Endothelial cell of umbilical vein (primary cell): ENCODE measurements at regions not wholly inside any gene's neighbourhood (a gene's known extent, or its start where the extent isn't known, plus 50 kb on each side); places are given as distances from the start of the nearest gene placed in this dataset.

Experiments
- EZH2 ChIP-seq: IDR thresholded peaks from 2 replicates; pipeline ENCODE4 v1.6.1; 2012; ENCODE audit warnings: borderline replicate concordance, low read depth, mild to moderate bottlenecking, moderate library complexity, low read length, inconsistent platforms; ENCODE audit not compliant: severe bottlenecking
- POLR2A ChIP-seq: IDR thresholded peaks from 2 replicates; pipeline ENCODE4 v1.6.1; 2012; ENCODE audit warnings: low read depth, mild to moderate bottlenecking, control low read depth, low read length
- POLR2AphosphoS5 ChIP-seq: IDR thresholded peaks from 2 replicates; pipeline ENCODE4 v1.6.1; 2012; ENCODE audit warnings: low read depth, mild to moderate bottlenecking, control low read depth, low read length, moderate library complexity; ENCODE audit not compliant: insufficient read depth
- TF ChIP-seq, protein P1 (sequence below), 2 donors: IDR thresholded peaks; 1 replicate in 1 of 2; 2 replicates in 1 of 2; pipeline ENCODE4 v1.5.1; 2011; ENCODE audit warnings: low read length in 2 of 2, mild to moderate bottlenecking in 2 of 2, moderate library complexity in 2 of 2, control low read depth in 1 of 2, inconsistent platforms in 1 of 2, low read depth in 1 of 2; ENCODE audit not compliant: insufficient read depth in 1 of 2; ENCODE audit errors: extremely low read depth in 1 of 2
- TF ChIP-seq, protein P2 (sequence below): IDR thresholded peaks from 2 replicates; pipeline ENCODE4 v1.6.1; 2011; ENCODE audit not compliant: insufficient read depth, insufficient read length

DNA sequence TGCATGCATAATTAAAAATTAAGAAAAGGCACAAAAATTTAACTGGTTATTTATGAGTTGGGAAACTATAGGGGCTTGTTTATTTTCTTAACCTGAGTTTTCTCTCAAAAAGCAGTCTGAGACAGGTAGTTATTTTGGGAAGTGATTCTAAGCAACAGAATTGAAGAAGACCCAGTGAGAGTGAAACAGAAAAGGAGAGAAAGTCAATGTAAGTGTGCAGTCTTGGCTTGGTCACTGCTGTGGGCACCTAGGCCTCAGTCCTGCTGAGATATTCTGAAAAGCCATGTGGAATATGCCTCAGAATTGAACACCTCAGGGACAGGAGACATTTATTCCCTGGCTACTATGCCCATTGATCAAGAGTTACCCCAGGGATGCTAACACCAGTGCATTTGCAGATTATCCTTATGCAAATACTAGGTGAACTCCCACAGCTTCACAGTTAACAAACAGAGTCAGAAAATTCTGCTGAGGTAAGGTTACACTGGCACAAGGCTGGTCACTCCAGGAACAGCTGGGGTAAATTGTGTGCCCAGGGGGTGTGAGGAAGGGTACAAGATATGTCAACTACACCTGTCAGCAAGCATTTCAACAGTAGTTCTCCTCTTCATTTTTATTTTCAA lies 222.7 kb downstream of the EFHB start:
- TF ChIP-seq, protein P1, sequence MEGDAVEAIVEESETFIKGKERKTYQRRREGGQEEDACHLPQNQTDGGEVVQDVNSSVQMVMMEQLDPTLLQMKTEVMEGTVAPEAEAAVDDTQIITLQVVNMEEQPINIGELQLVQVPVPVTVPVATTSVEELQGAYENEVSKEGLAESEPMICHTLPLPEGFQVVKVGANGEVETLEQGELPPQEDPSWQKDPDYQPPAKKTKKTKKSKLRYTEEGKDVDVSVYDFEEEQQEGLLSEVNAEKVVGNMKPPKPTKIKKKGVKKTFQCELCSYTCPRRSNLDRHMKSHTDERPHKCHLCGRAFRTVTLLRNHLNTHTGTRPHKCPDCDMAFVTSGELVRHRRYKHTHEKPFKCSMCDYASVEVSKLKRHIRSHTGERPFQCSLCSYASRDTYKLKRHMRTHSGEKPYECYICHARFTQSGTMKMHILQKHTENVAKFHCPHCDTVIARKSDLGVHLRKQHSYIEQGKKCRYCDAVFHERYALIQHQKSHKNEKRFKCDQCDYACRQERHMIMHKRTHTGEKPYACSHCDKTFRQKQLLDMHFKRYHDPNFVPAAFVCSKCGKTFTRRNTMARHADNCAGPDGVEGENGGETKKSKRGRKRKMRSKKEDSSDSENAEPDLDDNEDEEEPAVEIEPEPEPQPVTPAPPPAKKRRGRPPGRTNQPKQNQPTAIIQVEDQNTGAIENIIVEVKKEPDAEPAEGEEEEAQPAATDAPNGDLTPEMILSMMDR (IDR thresholded peaks at IDR 0.05; ENCODE audit: extremely low read depth in 1 of 2, insufficient read depth in 1 of 2, low read depth in 1 of 2, low read length in 2 of 2) = no peak
- no peak for TF ChIP-seq POLR2AphosphoS5
- TF ChIP-seq POLR2A = no peak
- TF ChIP-seq EZH2 = no peak
- TF ChIP-seq, protein P2, sequence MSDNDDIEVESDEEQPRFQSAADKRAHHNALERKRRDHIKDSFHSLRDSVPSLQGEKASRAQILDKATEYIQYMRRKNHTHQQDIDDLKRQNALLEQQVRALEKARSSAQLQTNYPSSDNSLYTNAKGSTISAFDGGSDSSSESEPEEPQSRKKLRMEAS = no peak
